Spleen (tissue), 7 donors: ENCODE measurements at regions not wholly inside any gene's neighbourhood (a gene's known extent, or its start where the extent isn't known, plus 50 kb on each side); places are given as distances from the start of the nearest gene placed in this dataset.

ENCODE experiments used
- POLR2A ChIP-seq, 3 donors: fragments of 450-650 bp; IDR thresholded peaks; one replicate each; pipeline ENCODE4 v1.5.1; 2017; ENCODE audit warnings: antibody characterized with exemption in 3 of 3, mild to moderate bottlenecking in 1 of 3
- POLR2AphosphoS5 ChIP-seq, 3 donors: sonication (generic); formaldehyde crosslinking; IDR thresholded peaks; one replicate each; pipeline ENCODE4 v1.5.1; 2017; ENCODE audit warnings: antibody characterized with exemption in 3 of 3
- TF ChIP-seq, protein P1 (sequence below), 11 experiments: fragments of 200-600 bp in 7 of 11; fragments of 450-650 bp in 4 of 11; sonication (generic) in 4 of 11; IDR thresholded peaks in 8 of 11; conservative IDR thresholded peaks in 3 of 11; 1 replicate in 7 of 11; 2 replicates in 4 of 11; pipeline versions ENCODE4 v1.4.0 to v1.8.0; 2016 to 2021; ENCODE audit warnings: antibody characterized with exemption in 11 of 11, inconsistent platforms in 4 of 11, mild to moderate bottlenecking in 1 of 11
- donor health status: DM: no; HTN: no; CAD: no; lungs with moderate emphysema.
- donor health status: DM: no; HTN: no; CAD: no.
- donor health status: DM: no; HTN: no; CAD: no.

DNA sequence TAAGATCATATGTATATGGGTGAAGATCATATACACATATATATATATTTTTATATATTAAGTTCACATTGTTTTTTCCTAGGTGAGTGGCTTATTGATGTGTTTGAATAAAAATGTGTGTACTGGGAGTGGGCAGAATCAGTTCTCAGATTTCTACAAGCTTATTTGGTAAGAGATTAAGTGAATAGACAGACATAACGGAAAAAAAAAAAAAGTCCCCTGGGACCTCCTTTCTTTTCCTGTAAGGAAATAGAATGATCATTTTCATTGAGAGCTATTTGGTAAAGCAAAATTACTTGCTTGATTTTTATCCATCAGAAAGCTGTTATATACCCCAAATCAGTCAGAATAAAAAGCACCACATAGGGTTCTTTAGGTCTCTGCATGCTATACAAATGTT is 597.7 kb downstream of the PCDH18 start:
- TF ChIP-seq POLR2A (IDR thresholded peaks at IDR 0.05) (no peak), POLR2AphosphoS5 (IDR thresholded peaks at IDR 0.05) (no peak)
- TF ChIP-seq, protein P1, sequence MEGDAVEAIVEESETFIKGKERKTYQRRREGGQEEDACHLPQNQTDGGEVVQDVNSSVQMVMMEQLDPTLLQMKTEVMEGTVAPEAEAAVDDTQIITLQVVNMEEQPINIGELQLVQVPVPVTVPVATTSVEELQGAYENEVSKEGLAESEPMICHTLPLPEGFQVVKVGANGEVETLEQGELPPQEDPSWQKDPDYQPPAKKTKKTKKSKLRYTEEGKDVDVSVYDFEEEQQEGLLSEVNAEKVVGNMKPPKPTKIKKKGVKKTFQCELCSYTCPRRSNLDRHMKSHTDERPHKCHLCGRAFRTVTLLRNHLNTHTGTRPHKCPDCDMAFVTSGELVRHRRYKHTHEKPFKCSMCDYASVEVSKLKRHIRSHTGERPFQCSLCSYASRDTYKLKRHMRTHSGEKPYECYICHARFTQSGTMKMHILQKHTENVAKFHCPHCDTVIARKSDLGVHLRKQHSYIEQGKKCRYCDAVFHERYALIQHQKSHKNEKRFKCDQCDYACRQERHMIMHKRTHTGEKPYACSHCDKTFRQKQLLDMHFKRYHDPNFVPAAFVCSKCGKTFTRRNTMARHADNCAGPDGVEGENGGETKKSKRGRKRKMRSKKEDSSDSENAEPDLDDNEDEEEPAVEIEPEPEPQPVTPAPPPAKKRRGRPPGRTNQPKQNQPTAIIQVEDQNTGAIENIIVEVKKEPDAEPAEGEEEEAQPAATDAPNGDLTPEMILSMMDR (IDR thresholded peaks at IDR 0.05 in 8 of 11, conservative IDR thresholded peaks at IDR 0.05 in 3 of 11): no peak
